Dendritic cell treated with granulocyte-macrophage colony-stimulating factor and Interleukin-4, amounts not matched to agents 40 ng/mL and 50 ng/mL, for 4 days (primary cell): ENCODE measurements at regions not wholly inside any gene's neighbourhood (a gene's known extent, or its start where the extent isn't known, plus 50 kb on each side); places are given as distances from the start of the nearest gene placed in this dataset.
A peak's percentile ranks its signal among the peaks of the same experiment; 100 is the strongest.

Source experiments
- H3K27ac Mint-ChIP-seq: one replicate; pipeline ENCODE4 v1.8.0; 2022; ENCODE audit warnings: mild to moderate bottlenecking, mixed read lengths
- H3K27me3 Mint-ChIP-seq: one replicate; pipeline ENCODE4 v1.8.0; 2022; ENCODE audit warnings: mild to moderate bottlenecking, mixed read lengths
- H3K36me3 Mint-ChIP-seq: one replicate; pipeline ENCODE4 v1.8.0; 2022; ENCODE audit warnings: low read depth, mixed read lengths
- H3K4me1 Mint-ChIP-seq: one replicate; pipeline ENCODE4 v1.8.0; 2022; ENCODE audit warnings: low read depth, mixed read lengths
- H3K4me3 Mint-ChIP-seq: one replicate; pipeline ENCODE4 v1.8.0; 2022; ENCODE audit warnings: mild to moderate bottlenecking, moderate library complexity, mixed read lengths
- H3K9me3 Mint-ChIP-seq: one replicate; pipeline ENCODE4 v1.8.0; 2022; ENCODE audit warnings: mixed read lengths
- intact Hi-C: fragments of 100-400 bp; cut with micrococcal nuclease; formaldehyde crosslinking; loops from one replicate; pipeline ENCODE4 v1.15.0; 2022

DNA sequence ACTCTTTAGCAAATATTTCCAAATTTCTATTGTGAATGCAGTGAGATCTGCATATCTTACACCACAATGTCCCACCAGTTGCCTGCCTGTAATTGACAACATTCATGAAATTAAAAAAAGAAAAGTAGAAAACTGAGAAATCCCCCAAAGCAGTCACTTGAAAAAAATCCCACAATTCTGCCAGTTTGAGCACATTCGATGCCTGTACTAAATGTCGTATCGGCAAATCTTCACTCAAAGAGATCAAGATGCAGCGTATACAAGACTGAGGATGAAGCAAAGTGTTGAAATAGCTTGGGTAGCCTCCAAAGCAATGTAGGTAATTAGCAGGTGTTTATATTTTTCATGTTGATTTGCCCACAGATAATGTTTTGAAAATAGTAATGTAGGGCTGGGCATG is 186.7 kb upstream of the ZEB2 start:
- Mint-ChIP-seq H3K4me3 (no peak overlapping the region), H3K27me3 (no peaks in the 10 kb centered on the region), H3K9me3 (peaks cover 8% of the 10 kb centered on the region)

GRCh38 chr2:144705328-144706245 is 185.7 kb upstream of the ZEB2 start:
- H3K27me3 Mint-ChIP-seq: no peaks in the 10 kb centered on the region
- peak overlapping the region; percentile 95 for H3K27ac Mint-ChIP-seq
- H3K36me3 Mint-ChIP-seq: peaks cover 11% of the 10 kb centered on the region
- H3K4me1 Mint-ChIP-seq: peaks cover 55% of the 10 kb centered on the region
- no peak overlapping the region for H3K4me3 Mint-ChIP-seq
- peaks cover 8% of the 10 kb centered on the region for H3K9me3 Mint-ChIP-seq
- intact Hi-C loops: loop anchor here (5.0 to 10.0 kb wide), 2 partner anchors 42 to 119 kb away; no protein-coding TSS in a partner anchor

More for the DNA sequence above, 186.7 kb upstream of the ZEB2 start:
- intact Hi-C loops: loop anchor here (5.0 to 10.0 kb wide), 2 partner anchors 41 to 118 kb away; no protein-coding TSS in a partner anchor
- Mint-ChIP-seq H3K27ac (no peak overlapping the region), H3K4me1 (peaks cover 46% of the 10 kb centered on the region), H3K36me3 (peaks cover 11% of the 10 kb centered on the region)

- no peaks in the 10 kb centered on the region for H3K27me3 Mint-ChIP-seq
- intact Hi-C loops: loop anchor here (5.0 to 10.0 kb wide), 3 partner anchors 43 to 182 kb away; partner anchors contain the start of gene ZEB2
- peaks cover 18% of the 10 kb centered on the region for H3K36me3 Mint-ChIP-seq
- H3K4me3 Mint-ChIP-seq: no peak overlapping the region
- H3K9me3 Mint-ChIP-seq: peaks cover 8% of the 10 kb centered on the region
- H3K27ac Mint-ChIP-seq: peak overlapping the region; percentile 95
- peaks cover 64% of the 10 kb centered on the region for H3K4me1 Mint-ChIP-seq
These were observed 184.8 kb upstream of the ZEB2 start for GRCh38 chr2:144704709-144705095.

- intact Hi-C loops: loop anchor here (5.0 to 10.0 kb wide), 2 partner anchors 121 to 182 kb away; partner anchors contain the start of gene ZEB2
- peaks cover 8% of the 10 kb centered on the region for H3K9me3 Mint-ChIP-seq
- H3K4me1 Mint-ChIP-seq: peaks cover 60% of the 10 kb centered on the region
- peaks cover 20% of the 10 kb centered on the region for H3K36me3 Mint-ChIP-seq
- peak overlapping the region; percentile 95 for H3K27ac Mint-ChIP-seq
- H3K4me3 Mint-ChIP-seq: no peak overlapping the region
- no peaks in the 10 kb centered on the region for H3K27me3 Mint-ChIP-seq
These were observed 184.2 kb upstream of the ZEB2 start for GRCh38 chr2:144703852-144704708.

DNA sequence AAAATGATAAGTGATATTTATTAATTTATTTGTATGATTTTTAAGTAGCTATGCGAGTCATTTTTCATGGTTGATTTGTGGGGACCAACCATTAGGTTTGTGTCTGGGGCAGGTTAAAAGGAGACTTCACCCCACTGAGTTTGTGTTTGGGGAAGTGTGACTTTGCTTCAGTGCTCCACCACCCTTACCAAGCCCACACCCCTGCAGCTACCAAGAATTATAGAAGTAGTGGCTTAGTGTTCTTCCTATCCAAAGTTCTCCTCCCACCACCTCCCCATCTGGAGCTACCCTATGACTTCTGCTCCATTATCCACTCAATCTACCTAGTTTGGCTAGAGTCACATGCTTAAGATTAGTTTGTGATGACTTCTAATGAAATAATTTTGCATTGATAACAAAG is 182.1 kb upstream of the ZEB2 start:
- Mint-ChIP-seq H3K27ac (peak overlapping the region; percentile 95), H3K4me3 (no peak overlapping the region), H3K9me3 (peaks cover 15% of the 10 kb centered on the region), H3K27me3 (no peaks in the 10 kb centered on the region), H3K36me3 (peaks cover 28% of the 10 kb centered on the region), H3K4me1 (peaks cover 72% of the 10 kb centered on the region)
- intact Hi-C loops: loop anchor here (5.0 to 10.0 kb wide), 2 partner anchors 123 to 180 kb away; partner anchors contain the start of gene ZEB2

- intact Hi-C loops: loop anchor here (2.0 to 10.0 kb wide), 3 partner anchors 94 to 179 kb away; partner anchors contain the start of gene ZEB2
- H3K27ac Mint-ChIP-seq: peak overlapping the region; percentile 95
- no peak overlapping the region for H3K4me3 Mint-ChIP-seq
- H3K4me1 Mint-ChIP-seq: peaks cover 72% of the 10 kb centered on the region
- no peaks in the 10 kb centered on the region for H3K27me3 Mint-ChIP-seq
- H3K36me3 Mint-ChIP-seq: peaks cover 32% of the 10 kb centered on the region
- peaks cover 19% of the 10 kb centered on the region for H3K9me3 Mint-ChIP-seq
These were observed 181.3 kb upstream of the ZEB2 start for GRCh38 chr2:144701259-144701658.

GRCh38 chr2:144698156-144698555 is 178.2 kb upstream of the ZEB2 start:
- H3K9me3 Mint-ChIP-seq: peaks cover 19% of the 10 kb centered on the region
- no peaks in the 10 kb centered on the region for H3K27me3 Mint-ChIP-seq
- H3K4me1 Mint-ChIP-seq: peaks cover 60% of the 10 kb centered on the region
- intact Hi-C loops: no loop called here
- no peak overlapping the region for H3K4me3 Mint-ChIP-seq
- H3K27ac Mint-ChIP-seq: peak overlapping the region; percentile 62
- peaks cover 41% of the 10 kb centered on the region for H3K36me3 Mint-ChIP-seq

DNA sequence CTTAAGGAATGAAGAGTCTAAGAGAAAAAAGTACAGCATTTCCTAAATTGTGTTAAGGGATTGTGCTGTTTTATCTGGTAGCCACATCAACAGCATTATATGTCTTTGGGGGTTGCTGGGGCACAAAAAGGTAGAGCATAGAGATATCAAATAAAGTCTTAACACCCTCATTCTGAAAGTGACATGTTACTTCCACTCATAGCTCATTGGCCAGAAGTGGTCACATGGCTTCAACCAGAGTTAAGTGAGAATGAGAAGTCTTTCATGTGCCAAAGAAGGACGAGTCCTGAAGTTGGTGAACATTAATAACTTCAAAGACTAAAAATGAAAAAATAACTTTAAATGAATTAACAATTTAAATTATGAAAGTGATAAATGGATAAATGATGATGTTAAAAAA is 175.7 kb upstream of the ZEB2 start:
- H3K4me1 Mint-ChIP-seq: peaks cover 39% of the 10 kb centered on the region

GRCh38 chr2:144694456-144694855 is 174.5 kb upstream of the ZEB2 start:
- intact Hi-C loops: no loop called here
- H3K27me3 Mint-ChIP-seq: no peaks in the 10 kb centered on the region
- H3K4me3 Mint-ChIP-seq: no peak overlapping the region
- peaks cover 34% of the 10 kb centered on the region for H3K4me1 Mint-ChIP-seq
- peak overlapping the region; percentile 95 for H3K27ac Mint-ChIP-seq
- peaks cover 32% of the 10 kb centered on the region for H3K36me3 Mint-ChIP-seq
- peaks cover 19% of the 10 kb centered on the region for H3K9me3 Mint-ChIP-seq

More for the DNA sequence above, 175.7 kb upstream of the ZEB2 start:
- H3K27me3 Mint-ChIP-seq: no peaks in the 10 kb centered on the region
- H3K36me3 Mint-ChIP-seq: peaks cover 41% of the 10 kb centered on the region
- H3K9me3 Mint-ChIP-seq: peaks cover 19% of the 10 kb centered on the region
- peak overlapping the region; percentile 95 for H3K27ac Mint-ChIP-seq
- intact Hi-C loops: no loop called here
- no peak overlapping the region for H3K4me3 Mint-ChIP-seq

DNA sequence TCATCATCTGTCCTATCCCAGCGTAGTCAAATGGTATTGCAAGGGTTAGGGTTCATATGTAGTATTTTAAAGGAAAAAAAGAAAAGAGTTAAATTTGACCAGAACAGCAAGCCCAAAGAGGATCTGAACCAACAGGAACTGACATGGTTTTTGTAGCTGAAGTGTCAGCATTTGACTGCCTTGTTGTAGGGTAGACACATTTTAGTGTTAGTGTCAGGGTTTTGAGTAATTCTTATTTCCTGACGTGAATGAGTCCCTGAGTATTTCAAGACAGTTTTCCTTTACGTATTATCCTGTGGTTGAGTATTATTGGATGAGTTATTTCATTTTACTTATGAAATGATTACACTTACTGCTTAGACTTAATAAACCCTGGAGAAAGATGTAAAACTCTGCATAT is 173.3 kb upstream of the ZEB2 start:
- H3K27me3 Mint-ChIP-seq: no peaks in the 10 kb centered on the region
- H3K9me3 Mint-ChIP-seq: peaks cover 11% of the 10 kb centered on the region
- peak overlapping the region; percentile 95 for H3K27ac Mint-ChIP-seq
- intact Hi-C loops: loop anchor here (2.0 kb wide), 2 partner anchors 32 to 86 kb away; no protein-coding TSS in a partner anchor
- peaks cover 30% of the 10 kb centered on the region for H3K4me1 Mint-ChIP-seq
- H3K36me3 Mint-ChIP-seq: peaks cover 24% of the 10 kb centered on the region
- no peak overlapping the region for H3K4me3 Mint-ChIP-seq

DNA sequence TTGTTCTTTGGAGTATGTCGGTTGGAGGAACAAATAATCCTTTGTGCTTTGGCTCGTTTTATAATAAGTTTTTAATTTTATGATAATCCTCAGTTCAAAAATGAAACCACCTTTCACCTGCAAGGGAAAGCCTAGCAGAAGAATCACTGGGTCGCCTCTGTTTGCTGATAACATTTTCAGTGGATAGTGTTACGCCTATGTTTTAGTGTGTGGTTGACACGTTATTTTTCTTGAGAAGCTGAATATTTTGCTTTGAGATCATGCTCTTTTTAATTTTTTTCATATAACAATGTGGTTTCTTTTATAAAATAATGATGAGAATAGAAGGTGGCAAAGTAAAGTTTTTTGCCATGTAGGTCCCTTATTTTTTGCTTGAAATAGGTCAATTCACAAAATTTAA is 172.7 kb upstream of the ZEB2 start:
- Mint-ChIP-seq H3K9me3 (peaks cover 10% of the 10 kb centered on the region), H3K27me3 (no peaks in the 10 kb centered on the region), H3K36me3 (peaks cover 19% of the 10 kb centered on the region), H3K4me3 (no peak overlapping the region), H3K27ac (peak overlapping the region; percentile 95), H3K4me1 (peaks cover 29% of the 10 kb centered on the region)
- intact Hi-C loops: loop anchor here (2.0 kb wide), 2 partner anchors 32 to 86 kb away; no protein-coding TSS in a partner anchor

DNA sequence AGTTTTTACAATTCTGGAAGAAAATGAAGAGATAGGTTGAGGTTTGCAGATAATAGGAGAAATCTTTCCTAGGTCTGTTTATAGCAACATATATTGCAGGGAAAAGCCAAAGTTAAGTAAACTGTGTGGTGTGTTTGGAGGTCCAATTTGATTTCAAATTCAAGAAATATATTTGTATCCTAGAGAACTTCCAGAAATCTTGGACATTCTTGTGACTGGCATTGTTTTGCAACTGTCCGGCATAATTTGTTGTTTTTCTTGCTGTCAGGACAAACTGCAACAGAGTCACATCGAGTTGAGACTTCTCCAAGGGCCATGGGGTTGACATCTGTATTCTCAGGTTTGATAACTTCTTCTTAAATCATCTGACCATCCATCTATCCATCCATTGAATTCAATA is 170.9 kb upstream of the ZEB2 start:
- peaks cover 46% of the 10 kb centered on the region for H3K4me1 Mint-ChIP-seq
- H3K27me3 Mint-ChIP-seq: no peaks in the 10 kb centered on the region
- intact Hi-C loops: no loop called here

DNA sequence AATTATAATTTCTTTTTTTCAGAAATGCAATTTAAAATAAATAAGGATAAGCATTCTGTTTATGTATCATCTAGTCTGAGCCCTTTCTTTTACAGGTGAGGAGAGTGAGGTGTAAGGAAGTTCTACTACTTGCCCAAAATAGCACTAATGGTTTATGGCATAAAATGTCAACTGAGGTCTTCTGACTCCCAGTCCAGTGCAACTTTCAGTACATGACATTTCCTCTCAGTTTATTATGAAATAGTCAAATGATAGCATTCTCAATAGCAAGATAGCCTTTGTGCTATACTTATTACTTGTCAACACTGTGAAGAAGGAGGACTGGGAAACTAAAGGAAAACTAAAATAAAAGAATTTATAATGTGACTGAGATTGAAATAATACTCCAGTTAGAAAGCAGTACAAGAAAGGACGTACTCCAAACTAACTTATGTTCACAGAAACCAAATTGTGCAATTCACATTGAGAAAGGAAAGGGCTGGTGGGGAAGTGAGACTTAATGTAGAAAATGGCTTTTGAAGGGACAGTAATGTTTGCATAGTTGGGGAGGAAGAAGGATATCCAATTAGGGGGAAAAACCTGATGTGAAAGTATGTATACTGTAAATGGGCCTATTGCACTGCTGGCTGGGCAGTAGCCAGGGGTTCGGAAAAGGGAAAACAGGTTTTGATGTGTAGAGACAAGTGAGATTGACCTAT is 166.7 kb upstream of the ZEB2 start:
- Mint-ChIP-seq H3K4me3 (no peak overlapping the region), H3K4me1 (peaks cover 63% of the 10 kb centered on the region), H3K27ac (peak overlapping the region; percentile 92), H3K27me3 (no peaks in the 10 kb centered on the region), H3K9me3 (no peaks in the 10 kb centered on the region), H3K36me3 (no peaks in the 10 kb centered on the region)
- intact Hi-C loops: no loop called here

More for the DNA sequence above, 170.9 kb upstream of the ZEB2 start:
- Mint-ChIP-seq H3K4me3 (no peak overlapping the region), H3K9me3 (no peaks in the 10 kb centered on the region), H3K36me3 (peaks cover 9% of the 10 kb centered on the region), H3K27ac (no peak overlapping the region)
